Liver (tissue), 8 donors: ENCODE measurements at regions not wholly inside any gene's neighbourhood (a gene's known extent, or its start where the extent isn't known, plus 50 kb on each side); places are given as distances from the start of the nearest gene placed in this dataset.

Experiments used
- DNase-seq: peaks from one replicate; pipeline ENCODE4 v3.0.0-alpha.2; 2017; ENCODE audit warnings: low spot score
- H3K27ac ChIP-seq, 2 donors: one replicate each; pipeline ENCODE4 v1.7.0; 2013; ENCODE audit warnings: inconsistent platforms in 2 of 2, low read length in 2 of 2, control low read depth in 1 of 2, low read depth in 1 of 2, mild to moderate bottlenecking in 1 of 2
- H3K27me3 ChIP-seq, 4 donors: one replicate each; pipeline versions ENCODE4 v1.6.1 to v1.7.0; 2013; ENCODE audit warnings: low read length in 3 of 4, inconsistent platforms in 1 of 4, mild to moderate bottlenecking in 1 of 4, moderate library complexity in 1 of 4; ENCODE audit not compliant: control insufficient read depth in 4 of 4, insufficient read depth in 4 of 4
- H3K36me3 ChIP-seq, 4 donors: one replicate each; pipeline versions ENCODE4 v1.6.1 to v1.7.0; 2013; ENCODE audit warnings: low read length in 3 of 4, mild to moderate bottlenecking in 3 of 4, low read depth in 1 of 4, moderate library complexity in 1 of 4; ENCODE audit not compliant: control insufficient read depth in 4 of 4, insufficient read depth in 3 of 4
- H3K4me1 ChIP-seq, 4 donors: one replicate each; pipeline versions ENCODE4 v1.6.1 to v1.7.0; 2013; ENCODE audit warnings: low read length in 3 of 4, mild to moderate bottlenecking in 3 of 4, moderate library complexity in 1 of 4; ENCODE audit not compliant: control insufficient read depth in 4 of 4, insufficient read depth in 4 of 4
- H3K4me3 ChIP-seq, 3 donors: one replicate each; pipeline versions ENCODE4 v1.6.1 to v1.7.0; 2013; ENCODE audit warnings: low read length in 3 of 3, control low read depth in 1 of 3, low read depth in 1 of 3, mild to moderate bottlenecking in 1 of 3
- H3K9ac ChIP-seq, 2 donors: one replicate each; pipeline ENCODE4 v1.7.0; 2013; ENCODE audit warnings: low read length in 2 of 2, mild to moderate bottlenecking in 2 of 2, moderate library complexity in 2 of 2, control low read depth in 1 of 2, low read depth in 1 of 2
- H3K9me3 ChIP-seq, 4 donors: one replicate each; pipeline versions ENCODE4 v1.6.1 to v1.7.0; 2013; ENCODE audit warnings: low read length in 3 of 4; ENCODE audit not compliant: control insufficient read depth in 4 of 4
- ATF3 ChIP-seq: IDR thresholded peaks from 2 replicates; pipeline ENCODE4 v1.6.1; 2016; ENCODE audit warnings: antibody characterized with exemption
- CTCF ChIP-seq: fragments of 150-350 bp; IDR thresholded peaks from 2 replicates; pipeline ENCODE4 v1.5.1; 2017; ENCODE audit warnings: improper control_type of control experiment, low read depth, low read length; ENCODE audit not compliant: missing input control
- EGR1 ChIP-seq, 2 donors: IDR thresholded peaks; 2 replicates each; pipeline ENCODE4 v1.6.1; 2016 to 2018; ENCODE audit warnings: antibody characterized with exemption in 2 of 2, low read depth in 2 of 2
- FOXA1 ChIP-seq: IDR thresholded peaks from 2 replicates; pipeline ENCODE4 v1.6.1; 2016; ENCODE audit warnings: antibody characterized with exemption
- FOXA2 ChIP-seq: IDR thresholded peaks from 2 replicates; pipeline ENCODE4 v1.6.1; 2016; ENCODE audit warnings: antibody characterized with exemption
- GABPA ChIP-seq, 2 donors: IDR thresholded peaks in 1 of 2; conservative IDR thresholded peaks in 1 of 2; 2 replicates each; pipeline ENCODE4 v1.6.1; 2016; ENCODE audit warnings: antibody characterized with exemption in 2 of 2, mild to moderate bottlenecking in 1 of 2, moderate library complexity in 1 of 2
- HNF4A ChIP-seq, 2 donors: conservative IDR thresholded peaks; 2 replicates each; pipeline ENCODE4 v1.6.1; 2016; ENCODE audit warnings: antibody characterized with exemption in 2 of 2, mild to moderate bottlenecking in 2 of 2
- HNF4G ChIP-seq: IDR thresholded peaks from 2 replicates; pipeline ENCODE4 v1.6.1; 2016; ENCODE audit warnings: antibody characterized with exemption
- NR2F2 ChIP-seq: IDR thresholded peaks from 2 replicates; pipeline ENCODE4 v1.6.1; 2016; ENCODE audit warnings: antibody characterized with exemption
- RAD21 ChIP-seq, 2 donors: IDR thresholded peaks; 2 replicates each; pipeline ENCODE4 v1.6.1; 2016; ENCODE audit warnings: antibody characterized with exemption in 2 of 2, mild to moderate bottlenecking in 2 of 2
- REST ChIP-seq: IDR thresholded peaks from 2 replicates; pipeline ENCODE4 v1.6.1; 2016; ENCODE audit warnings: antibody characterized with exemption, mild to moderate bottlenecking
- RXRA ChIP-seq, 2 donors: IDR thresholded peaks; 2 replicates each; pipeline ENCODE4 v1.6.1; 2017 to 2018; ENCODE audit warnings: antibody characterized with exemption in 2 of 2, mild to moderate bottlenecking in 1 of 2
- SP1 ChIP-seq: IDR thresholded peaks from 2 replicates; pipeline ENCODE4 v1.6.1; 2018; ENCODE audit warnings: antibody characterized with exemption, mild to moderate bottlenecking
- TAF1 ChIP-seq: conservative IDR thresholded peaks from 2 replicates; pipeline ENCODE4 v1.6.1; 2016; ENCODE audit warnings: antibody characterized with exemption, mild to moderate bottlenecking
- YY1 ChIP-seq: IDR thresholded peaks from 2 replicates; pipeline ENCODE4 v1.6.1; 2016; ENCODE audit warnings: antibody characterized with exemption, mild to moderate bottlenecking
- ZBTB33 ChIP-seq: IDR thresholded peaks from 2 replicates; pipeline ENCODE4 v1.6.1; 2016; ENCODE audit warnings: antibody characterized with exemption
- WGBS: extraction: QIAGEN DNeasy Blood & Tissue Kit; methylation state at CpG from one replicate; pipeline ENCODE4 v1.1.7; 2013; 5-methylcytosine and 5-hydroxymethylcytosine counted together
- donor health status: healthy.
- donor health status: healthy.
- donor health status: healthy.
- donor health status: healthy.
- donor health status: healthy.

- TF ChIP-seq ZBTB33 = no peak
- no peak for TF ChIP-seq CTCF
- TF ChIP-seq RXRA (IDR thresholded peaks at IDR 0.05) = no peak
Measured at GRCh38 chr12:126147321-126147720, 1082.1 kb downstream of the AACS start (continued).

- Histone ChIP-seq H3K36me3 (no peaks in the 10 kb centered on the region), H3K9me3 (no peaks in the 10 kb centered on the region), H3K9ac (no peak overlapping the region), H3K27ac (no peak overlapping the region), H3K4me1 (no peaks in the 10 kb centered on the region), H3K4me3 (no peak overlapping the region), H3K27me3 (peaks cover 0 to 3% (median 0%) of the 10 kb centered on the region in 4 donors)
- 84% methylated on average over 12 of the region's 12 CpGs for WGBS
- no peak for TF ChIP-seq FOXA2
- no peak for TF ChIP-seq ZBTB33
- no peak for TF ChIP-seq FOXA1
- DNase-seq = no peak
Measured at GRCh38 chr12:126156806-126157574, 1091.8 kb downstream of the AACS start.

GRCh38 chr12:126157575-126157966 is 1092.3 kb downstream of the AACS start:
- DNase-seq = no peak
- WGBS = 81% methylated on average over 5 of the region's 5 CpGs
- H3K4me1 ChIP-seq = no peaks in the 10 kb centered on the region

More at GRCh38 chr12:126157575-126157966, 1092.3 kb downstream of the AACS start:
- H3K36me3 ChIP-seq = no peaks in the 10 kb centered on the region
- no peak overlapping the region for H3K4me3 ChIP-seq
- no peak overlapping the region for H3K9ac ChIP-seq
- H3K27ac ChIP-seq = no peak overlapping the region
- peaks cover 0 to 3% (median 0%) of the 10 kb centered on the region in 4 donors for H3K27me3 ChIP-seq
- H3K9me3 ChIP-seq = no peaks in the 10 kb centered on the region
- TF ChIP-seq SP1 = no peak
- no peak for TF ChIP-seq ATF3
- TF ChIP-seq YY1 = no peak
- TF ChIP-seq RAD21 (IDR thresholded peaks at IDR 0.05) = no peak
- TF ChIP-seq FOXA2 = no peak
- TF ChIP-seq HNF4A (conservative IDR thresholded peaks at IDR 0.05) = no peak
- TF ChIP-seq TAF1 = no peak
- no peak for TF ChIP-seq GABPA (IDR thresholded peaks at IDR 0.05 in 1 of 2, conservative IDR thresholded peaks at IDR 0.05 in 1 of 2)
- no peak for TF ChIP-seq HNF4G
- no peak for TF ChIP-seq EGR1 (IDR thresholded peaks at IDR 0.05; ENCODE audit: low read depth in 2 of 2)
- no peak for TF ChIP-seq NR2F2
- TF ChIP-seq CTCF = no peak
- no peak for TF ChIP-seq RXRA (IDR thresholded peaks at IDR 0.05)
- no peak for TF ChIP-seq REST
